GM12874 (cell line): ENCODE measurements at regions not wholly inside any gene's neighbourhood (a gene's known extent, or its start where the extent isn't known, plus 50 kb on each side); places are given as distances from the start of the nearest gene placed in this dataset.

Experiments used
- CTCF ChIP-seq: IDR thresholded peaks from 2 replicates; pipeline ENCODE4 v1.5.1; 2011; ENCODE audit warnings: low read depth, mild to moderate bottlenecking, control low read depth, low read length, moderate library complexity; ENCODE audit not compliant: insufficient read depth

- TF ChIP-seq CTCF = no peak
Observed at GRCh38 chr11:8814209-8814922, 96.6 kb upstream of the AKIP1 start.

- no peak for TF ChIP-seq CTCF
Observed at GRCh38 chr11:8814923-8815240, 96.1 kb upstream of the AKIP1 start.

DNA sequence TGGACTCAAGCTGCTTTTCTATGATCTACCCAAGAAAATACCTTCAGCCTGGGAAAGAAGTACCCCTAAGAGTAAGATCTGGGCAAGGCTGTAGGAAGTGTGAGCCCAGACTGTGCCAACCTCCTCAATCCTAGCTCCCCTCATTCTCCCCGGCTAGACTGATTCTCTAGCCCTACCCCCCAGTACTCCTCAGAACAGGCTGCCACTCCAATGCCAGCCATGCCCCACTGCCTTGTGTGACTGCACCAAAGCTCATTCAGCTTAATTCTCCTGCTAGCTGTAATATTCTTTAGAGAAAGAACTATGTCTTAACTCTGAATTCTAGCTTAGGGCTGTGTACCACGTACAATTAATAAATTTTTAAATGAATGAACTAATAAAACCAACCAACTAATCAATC lies 92.6 kb upstream of the AKIP1 start:
- no peak for TF ChIP-seq CTCF

- no peak for TF ChIP-seq CTCF
Observed at GRCh38 chr11:8820401-8820800, 90.6 kb upstream of the AKIP1 start.

DNA sequence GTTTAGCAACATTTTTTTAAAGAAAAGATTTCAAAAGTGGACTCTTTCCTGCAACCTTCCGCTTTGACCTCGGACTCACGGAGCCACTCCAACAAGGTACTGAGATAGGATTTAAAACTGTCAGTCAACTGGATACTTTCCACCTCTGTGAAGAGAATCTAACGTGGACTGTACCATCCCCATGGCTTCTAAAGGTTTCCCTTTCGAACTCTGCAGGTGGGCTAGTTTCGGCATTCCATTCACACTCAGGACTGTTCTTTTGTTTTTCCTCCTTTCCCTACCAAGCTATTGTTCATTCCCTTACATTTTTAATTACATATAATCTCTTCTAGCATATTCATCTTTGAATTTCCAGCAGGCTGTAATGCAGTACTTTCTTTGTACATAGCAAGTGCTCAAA lies 88.5 kb upstream of the AKIP1 start:
- no peak for TF ChIP-seq CTCF

DNA sequence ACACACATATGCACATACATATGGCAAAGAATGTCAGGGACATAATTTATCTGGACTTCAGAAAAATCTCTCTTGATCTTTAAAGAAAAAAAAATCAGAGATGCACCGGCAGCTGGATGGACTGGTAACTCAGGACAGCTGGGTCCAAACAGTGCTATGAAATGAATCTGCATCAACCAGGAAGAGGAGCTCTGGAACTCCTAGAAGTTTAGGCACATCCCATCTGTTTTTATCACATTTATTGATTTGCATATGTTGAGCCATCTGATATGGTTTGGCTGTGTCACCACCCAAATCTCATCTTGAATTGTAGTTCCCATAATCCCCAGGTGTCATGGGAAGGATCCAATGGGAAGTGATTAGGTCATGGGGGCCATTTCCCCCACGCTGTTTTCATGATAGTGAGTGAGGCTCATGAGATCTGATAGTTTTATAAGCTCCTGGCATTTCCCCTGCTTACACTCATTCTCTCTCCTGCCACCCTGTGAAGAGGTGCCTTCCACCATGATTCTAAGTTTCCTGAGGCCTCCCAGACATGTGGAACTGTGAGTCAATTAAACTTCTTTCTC lies 87.7 kb upstream of the AKIP1 start:
- TF ChIP-seq CTCF = no peak

DNA sequence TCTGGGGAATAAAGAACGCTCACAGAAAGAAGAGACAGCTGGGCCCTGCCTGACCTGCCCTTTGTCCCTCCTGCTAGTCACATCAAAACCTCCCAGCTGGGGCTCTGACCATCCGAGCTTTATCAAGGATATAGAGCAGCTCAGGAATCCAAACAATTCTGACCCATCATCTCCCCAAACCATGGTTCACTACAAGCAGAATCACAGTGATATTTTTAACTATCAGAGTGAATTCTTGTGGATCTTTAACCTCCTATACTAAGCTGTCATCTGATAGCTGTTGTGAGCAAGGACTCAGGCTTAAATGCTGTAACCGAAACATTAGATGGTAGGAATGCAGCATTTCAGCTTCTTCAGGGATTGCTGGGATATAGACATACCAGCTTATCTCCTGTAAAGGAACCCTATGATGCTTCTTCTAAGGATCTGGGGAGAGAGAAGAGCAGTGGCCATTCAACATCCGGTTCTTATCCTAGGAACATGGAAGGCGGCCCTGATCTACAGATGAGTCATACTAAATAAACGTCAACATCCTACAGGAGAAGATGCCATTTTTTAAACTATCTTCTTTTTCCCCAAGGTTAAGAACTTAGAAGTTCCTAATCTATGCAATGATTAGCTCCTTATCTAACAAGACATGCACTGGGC lies 84.7 kb upstream of the AKIP1 start:
- TF ChIP-seq CTCF = no peak
